ENCODE measurements at regions not wholly inside any gene's neighbourhood (a gene's known extent, or its start where the extent isn't known, plus 50 kb on each side); places are given as distances from the start of the nearest gene placed in this dataset.

DNA sequence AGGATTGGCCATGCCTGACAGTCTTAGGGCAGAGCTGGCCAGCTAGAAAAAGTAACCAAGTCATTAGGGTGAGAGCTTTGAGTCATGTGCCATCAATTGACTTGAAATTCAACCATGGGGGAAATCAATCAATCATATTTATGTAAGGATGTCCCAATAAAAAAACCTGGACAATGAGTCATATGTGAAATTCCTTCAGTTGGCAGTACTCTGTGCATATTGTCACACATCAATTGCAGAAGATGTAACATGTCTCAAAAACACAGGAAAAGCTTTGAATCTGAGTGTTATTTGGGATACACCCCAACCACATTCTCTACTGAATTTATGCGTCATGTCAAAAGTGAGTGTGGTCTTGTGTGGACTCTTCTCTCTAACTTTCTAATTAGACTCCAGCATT is 1004.1 kb upstream of the NRXN1 start:
- TF ChIP-seq EHMT2 (IDR thresholded peaks at IDR 0.05; ENCODE audit: low read depth): no peak
- no peak for TF ChIP-seq EP300 (IDR thresholded peaks at IDR 0.05)
- no peak for TF ChIP-seq POLR2A (IDR thresholded peaks at IDR 0.05; ENCODE audit: low read length)
- TF ChIP-seq JUNB (IDR thresholded peaks at IDR 0.05): no peak
- TF ChIP-seq, protein P1, sequence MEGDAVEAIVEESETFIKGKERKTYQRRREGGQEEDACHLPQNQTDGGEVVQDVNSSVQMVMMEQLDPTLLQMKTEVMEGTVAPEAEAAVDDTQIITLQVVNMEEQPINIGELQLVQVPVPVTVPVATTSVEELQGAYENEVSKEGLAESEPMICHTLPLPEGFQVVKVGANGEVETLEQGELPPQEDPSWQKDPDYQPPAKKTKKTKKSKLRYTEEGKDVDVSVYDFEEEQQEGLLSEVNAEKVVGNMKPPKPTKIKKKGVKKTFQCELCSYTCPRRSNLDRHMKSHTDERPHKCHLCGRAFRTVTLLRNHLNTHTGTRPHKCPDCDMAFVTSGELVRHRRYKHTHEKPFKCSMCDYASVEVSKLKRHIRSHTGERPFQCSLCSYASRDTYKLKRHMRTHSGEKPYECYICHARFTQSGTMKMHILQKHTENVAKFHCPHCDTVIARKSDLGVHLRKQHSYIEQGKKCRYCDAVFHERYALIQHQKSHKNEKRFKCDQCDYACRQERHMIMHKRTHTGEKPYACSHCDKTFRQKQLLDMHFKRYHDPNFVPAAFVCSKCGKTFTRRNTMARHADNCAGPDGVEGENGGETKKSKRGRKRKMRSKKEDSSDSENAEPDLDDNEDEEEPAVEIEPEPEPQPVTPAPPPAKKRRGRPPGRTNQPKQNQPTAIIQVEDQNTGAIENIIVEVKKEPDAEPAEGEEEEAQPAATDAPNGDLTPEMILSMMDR (IDR thresholded peaks at IDR 0.05): no peak
- TF ChIP-seq, protein P2, sequence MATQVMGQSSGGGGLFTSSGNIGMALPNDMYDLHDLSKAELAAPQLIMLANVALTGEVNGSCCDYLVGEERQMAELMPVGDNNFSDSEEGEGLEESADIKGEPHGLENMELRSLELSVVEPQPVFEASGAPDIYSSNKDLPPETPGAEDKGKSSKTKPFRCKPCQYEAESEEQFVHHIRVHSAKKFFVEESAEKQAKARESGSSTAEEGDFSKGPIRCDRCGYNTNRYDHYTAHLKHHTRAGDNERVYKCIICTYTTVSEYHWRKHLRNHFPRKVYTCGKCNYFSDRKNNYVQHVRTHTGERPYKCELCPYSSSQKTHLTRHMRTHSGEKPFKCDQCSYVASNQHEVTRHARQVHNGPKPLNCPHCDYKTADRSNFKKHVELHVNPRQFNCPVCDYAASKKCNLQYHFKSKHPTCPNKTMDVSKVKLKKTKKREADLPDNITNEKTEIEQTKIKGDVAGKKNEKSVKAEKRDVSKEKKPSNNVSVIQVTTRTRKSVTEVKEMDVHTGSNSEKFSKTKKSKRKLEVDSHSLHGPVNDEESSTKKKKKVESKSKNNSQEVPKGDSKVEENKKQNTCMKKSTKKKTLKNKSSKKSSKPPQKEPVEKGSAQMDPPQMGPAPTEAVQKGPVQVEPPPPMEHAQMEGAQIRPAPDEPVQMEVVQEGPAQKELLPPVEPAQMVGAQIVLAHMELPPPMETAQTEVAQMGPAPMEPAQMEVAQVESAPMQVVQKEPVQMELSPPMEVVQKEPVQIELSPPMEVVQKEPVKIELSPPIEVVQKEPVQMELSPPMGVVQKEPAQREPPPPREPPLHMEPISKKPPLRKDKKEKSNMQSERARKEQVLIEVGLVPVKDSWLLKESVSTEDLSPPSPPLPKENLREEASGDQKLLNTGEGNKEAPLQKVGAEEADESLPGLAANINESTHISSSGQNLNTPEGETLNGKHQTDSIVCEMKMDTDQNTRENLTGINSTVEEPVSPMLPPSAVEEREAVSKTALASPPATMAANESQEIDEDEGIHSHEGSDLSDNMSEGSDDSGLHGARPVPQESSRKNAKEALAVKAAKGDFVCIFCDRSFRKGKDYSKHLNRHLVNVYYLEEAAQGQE (IDR thresholded peaks at IDR 0.05): no peak
- no peak for TF ChIP-seq RFX5 (IDR thresholded peaks at IDR 0.05)
- TF ChIP-seq MAZ (IDR thresholded peaks at IDR 0.05; ENCODE audit: borderline replicate concordance, low read depth, low read length): no peak
- no peak for TF ChIP-seq PHF8 (IDR thresholded peaks at IDR 0.05; ENCODE audit: borderline replicate concordance, low read depth)
- no peak for TF ChIP-seq FOSL2 (IDR thresholded peaks at IDR 0.05)
- no peak for TF ChIP-seq FOSL2 (CRISPR knock-in tag; IDR thresholded peaks at IDR 0.05)

Measured in A549 (cell line).